GM19397 (cell line): ENCODE measurements at regions not wholly inside any gene's neighbourhood (a gene's known extent, or its start where the extent isn't known, plus 50 kb on each side); places are given as distances from the start of the nearest gene placed in this dataset.

Experiments used
- ATAC-seq: cut with Tn5 transposase; IDR thresholded peaks from one replicate; pipeline ENCODE4 v1.9.1; 2021; ENCODE audit warnings: mild to moderate bottlenecking, moderate library complexity; ENCODE audit not compliant: unreplicated experiment

- ATAC-seq, result no peak
Observed at GRCh38 chr1:234713440-234713839, 103.5 kb upstream of the IRF2BP2 start.

- ATAC-seq, result no peak
Observed at GRCh38 chr1:234712891-234713305, 102.9 kb upstream of the IRF2BP2 start.

GRCh38 chr1:234710936-234711724 lies 101.2 kb upstream of the IRF2BP2 start:
- no peak for ATAC-seq

GRCh38 chr1:234710381-234710780 lies 100.4 kb upstream of the IRF2BP2 start:
- no peak for ATAC-seq

- ATAC-seq, result no peak
Observed at GRCh38 chr1:234709473-234710228, 99.7 kb upstream of the IRF2BP2 start.

GRCh38 chr1:234708700-234709395 lies 98.9 kb upstream of the IRF2BP2 start:
- no peak for ATAC-seq

- ATAC-seq, result no peak
Observed at GRCh38 chr1:234707641-234708040, 97.7 kb upstream of the IRF2BP2 start.

GRCh38 chr1:234706931-234707330 lies 97.0 kb upstream of the IRF2BP2 start:
- no peak for ATAC-seq

GRCh38 chr1:234706199-234706598 lies 96.2 kb upstream of the IRF2BP2 start:
- ATAC-seq, result no peak

GRCh38 chr1:234705615-234706014 lies 95.6 kb upstream of the IRF2BP2 start:
- ATAC-seq, result no peak

- no peak for ATAC-seq
Observed at GRCh38 chr1:234704106-234704887, 94.3 kb upstream of the IRF2BP2 start.

- ATAC-seq, result no peak
Observed at GRCh38 chr1:234702342-234703000, 92.5 kb upstream of the IRF2BP2 start.

- no peak for ATAC-seq
Observed at GRCh38 chr1:234701737-234702341, 91.9 kb upstream of the IRF2BP2 start.

- ATAC-seq, result peak; percentile 60
Observed at GRCh38 chr1:234699795-234700665, 90.1 kb upstream of the IRF2BP2 start.

GRCh38 chr1:234698686-234699085 lies 88.7 kb upstream of the IRF2BP2 start:
- no peak for ATAC-seq

GRCh38 chr1:234697741-234698140 lies 87.8 kb upstream of the IRF2BP2 start:
- no peak for ATAC-seq

GRCh38 chr1:234697015-234697414 lies 87.0 kb upstream of the IRF2BP2 start:
- ATAC-seq, result no peak

- ATAC-seq, result no peak
Observed at GRCh38 chr1:234696148-234696576, 86.2 kb upstream of the IRF2BP2 start.

- ATAC-seq, result no peak
Observed at GRCh38 chr1:234694661-234695060, 84.7 kb upstream of the IRF2BP2 start.
